HG03103 (cell line): ENCODE measurements at regions not wholly inside any gene's neighbourhood (a gene's known extent, or its start where the extent isn't known, plus 50 kb on each side); places are given as distances from the start of the nearest gene placed in this dataset.

ENCODE experiments used
- ATAC-seq: cut with Tn5 transposase; IDR thresholded peaks from one replicate; pipeline ENCODE4 v1.9.1; 2021; ENCODE audit warnings: low read depth; ENCODE audit not compliant: unreplicated experiment

- ATAC-seq = no peak
Observed at GRCh38 chr9:3054017-3054586, 210.2 kb upstream of the PUM3 start.

- ATAC-seq = no peak
Observed at GRCh38 chr9:3049636-3050035, 205.7 kb upstream of the PUM3 start.

GRCh38 chr9:3047912-3048311 lies 204.0 kb upstream of the PUM3 start:
- ATAC-seq = no peak

- no peak for ATAC-seq
Observed at GRCh38 chr9:3045153-3045552, 201.3 kb upstream of the PUM3 start.

GRCh38 chr9:3043369-3043768 lies 199.5 kb upstream of the PUM3 start:
- no peak for ATAC-seq

- ATAC-seq = no peak
Observed at GRCh38 chr9:3040761-3041160, 196.9 kb upstream of the PUM3 start.

- ATAC-seq = no peak
Observed at GRCh38 chr9:3036333-3036700, 192.4 kb upstream of the PUM3 start.

- no peak for ATAC-seq
Observed at GRCh38 chr9:3035579-3036332, 191.9 kb upstream of the PUM3 start.

GRCh38 chr9:3032898-3033297 lies 189.0 kb upstream of the PUM3 start:
- peak; percentile 76 for ATAC-seq

GRCh38 chr9:3028535-3028934 lies 184.6 kb upstream of the PUM3 start:
- no peak for ATAC-seq

- no peak for ATAC-seq
Observed at GRCh38 chr9:3027210-3027609, 183.3 kb upstream of the PUM3 start.

GRCh38 chr9:3023449-3023848 lies 179.6 kb upstream of the PUM3 start:
- ATAC-seq = no peak

- no peak for ATAC-seq
Observed at GRCh38 chr9:3018691-3019230, 174.9 kb upstream of the PUM3 start.

GRCh38 chr9:3018071-3018470 lies 174.2 kb upstream of the PUM3 start:
- ATAC-seq = no peak

- no peak for ATAC-seq
Observed at GRCh38 chr9:3014178-3014577, 170.3 kb upstream of the PUM3 start.

- no peak for ATAC-seq
Observed at GRCh38 chr9:3012842-3013241, 168.9 kb upstream of the PUM3 start.

- no peak for ATAC-seq
Observed at GRCh38 chr9:3012245-3012644, 168.3 kb upstream of the PUM3 start.

GRCh38 chr9:3008091-3008490 lies 164.2 kb upstream of the PUM3 start:
- no peak for ATAC-seq

GRCh38 chr9:3007326-3007725 lies 163.4 kb upstream of the PUM3 start:
- ATAC-seq = no peak

- no peak for ATAC-seq
Observed at GRCh38 chr9:3006851-3007250, 163.0 kb upstream of the PUM3 start.

GRCh38 chr9:3004572-3004971 lies 160.7 kb upstream of the PUM3 start:
- no peak for ATAC-seq

GRCh38 chr9:3001311-3001710 lies 157.4 kb upstream of the PUM3 start:
- no peak for ATAC-seq
